SK-N-SH (cell line): ENCODE measurements at regions not wholly inside any gene's neighbourhood (a gene's known extent, or its start where the extent isn't known, plus 50 kb on each side); places are given as distances from the start of the nearest gene placed in this dataset.

ENCODE experiments used
- CTCF ChIA-PET: fragments of 300-600, 350-600 bp; formaldehyde crosslinking; extraction: SDS; loops from one replicate; lab custom pipeline; 2021; lab: Yijun Ruan, JAX
- POLR2A ChIA-PET: fragments of 350-600 bp; sonication (Branson Sonifier 250); formaldehyde crosslinking; extraction: SDS; loops from one replicate; lab custom pipeline; 2020; ENCODE audit warnings: antibody characterized with exemption, inconsistent platforms; lab: Yijun Ruan, JAX
- DNase-seq: peaks from one replicate; pipeline ENCODE4 v3.0.0; 2012
- H2AFZ ChIP-seq: fragments of 200-600 bp; sonication (generic); 2 replicates; pipeline ENCODE4 v1.8.1; 2016; ENCODE audit warnings: antibody characterized with exemption, mild to moderate bottlenecking, low read depth
- H3F3A ChIP-seq: fragments of 200-600 bp; sonication (generic); replicated peaks from 2 replicates; pipeline ENCODE3; 2016; ENCODE audit warnings: antibody characterized with exemption, mild to moderate bottlenecking; ENCODE audit not compliant: insufficient read depth
- H3K27ac ChIP-seq, 2 experiments: fragments of 200-500 bp in 1 of 2; fragments of 200-600 bp in 1 of 2; sonication (Bioruptor generic) in 1 of 2; sonication (generic), shearing (Covaris generic) in 1 of 2; 2 replicates each; pipeline versions ENCODE4 v1.5.1 to v1.6.1; 2014 to 2016; ENCODE audit warnings: low read depth in 2 of 2, inconsistent platforms in 1 of 2, low read length in 1 of 2, mild to moderate bottlenecking in 1 of 2, mixed read lengths in 1 of 2
- H3K27me3 ChIP-seq: fragments of 200-600 bp; sonication (generic), shearing (Covaris generic); 2 replicates; pipeline ENCODE4 v1.6.1; 2016; ENCODE audit warnings: mixed run types; ENCODE audit not compliant: insufficient read depth
- H3K36me3 ChIP-seq, 2 experiments: fragments of 200-500 bp in 1 of 2; fragments of 200-600 bp in 1 of 2; sonication (Bioruptor generic) in 1 of 2; sonication (generic) in 1 of 2; replicated peaks in 1 of 2; 2 replicates each; pipeline versions ENCODE3 to v1.5.1; 2014 to 2016; ENCODE audit warnings: low read length in 1 of 2, mild to moderate bottlenecking in 1 of 2; ENCODE audit not compliant: insufficient read depth in 2 of 2, control insufficient read depth in 1 of 2
- H3K4me1 ChIP-seq, 2 experiments: fragments of 200-500 bp in 1 of 2; fragments of 200-600 bp in 1 of 2; sonication (Bioruptor generic) in 1 of 2; sonication (generic), shearing (Covaris generic) in 1 of 2; 2 replicates each; pipeline versions ENCODE4 v1.5.1 to v1.6.1; 2014 to 2016; ENCODE audit warnings: low read depth in 1 of 2, low read length in 1 of 2, mixed run types in 1 of 2; ENCODE audit not compliant: insufficient read depth in 2 of 2, control insufficient read depth in 1 of 2
- H3K4me2 ChIP-seq: fragments of 200-600 bp; sonication (generic), shearing (Covaris generic); 2 replicates; pipeline ENCODE4 v1.6.1; 2017; ENCODE audit warnings: mixed run types
- H3K4me3 ChIP-seq, 2 experiments: fragments of 200-500 bp in 1 of 2; fragments of 200-600 bp in 1 of 2; sonication (Bioruptor generic) in 1 of 2; sonication (generic), shearing (Covaris generic) in 1 of 2; 2 replicates each; pipeline versions ENCODE4 v1.5.1 to v1.8.1; 2014 to 2016; ENCODE audit warnings: low read depth in 2 of 2, inconsistent platforms in 1 of 2, low read length in 1 of 2, mild to moderate bottlenecking in 1 of 2, mixed read lengths in 1 of 2, moderate library complexity in 1 of 2
- H3K79me2 ChIP-seq: fragments of 200-600 bp; sonication (generic); 2 replicates; pipeline ENCODE4 v1.8.1; 2017; ENCODE audit warnings: mild to moderate bottlenecking; ENCODE audit not compliant: insufficient read depth
- H3K9ac ChIP-seq: fragments of 200-600 bp; sonication (generic); 2 replicates; pipeline ENCODE4 v1.6.1; 2017; ENCODE audit warnings: mixed run types
- H3K9me2 ChIP-seq: fragments of 200-600 bp; sonication (generic); 2 replicates; pipeline ENCODE4 v1.6.1; 2017; ENCODE audit warnings: mixed run types
- H3K9me3 ChIP-seq: fragments of 200-600 bp; sonication (generic); 2 replicates; pipeline ENCODE4 v1.6.1; 2017; ENCODE audit warnings: mixed run types, mild to moderate bottlenecking, moderate library complexity
- H4K20me1 ChIP-seq: fragments of 200-600 bp; sonication (generic); 2 replicates; pipeline ENCODE4 v1.6.1; 2017; ENCODE audit warnings: mild to moderate bottlenecking, mixed run types; ENCODE audit not compliant: insufficient read depth
- ELF1 ChIP-seq: IDR thresholded peaks from 2 replicates; pipeline ENCODE4 v1.4.0; 2012
- FOSL2 ChIP-seq: IDR thresholded peaks from 2 replicates; pipeline ENCODE4 v1.4.0; 2012; ENCODE audit warnings: low read depth, mild to moderate bottlenecking, moderate library complexity, borderline replicate concordance
- POLR2AphosphoS5 ChIP-seq: IDR thresholded peaks from 2 replicates; pipeline ENCODE4 v1.6.1; 2012; ENCODE audit warnings: low read depth, low read length
- RAD21 ChIP-seq: IDR thresholded peaks from 2 replicates; pipeline ENCODE4 v1.6.1; 2012; ENCODE audit warnings: mild to moderate bottlenecking, low read length
- SIN3A ChIP-seq: IDR thresholded peaks from 2 replicates; pipeline ENCODE4 v1.6.1; 2012; ENCODE audit warnings: low read depth, mild to moderate bottlenecking, low read length, moderate library complexity, borderline replicate concordance
- WGBS: methylation state at CpG from one replicate; pipeline ENCODE4 v1.1.6; 2017; ENCODE audit warnings: low lambda C conversion rate; 5-methylcytosine and 5-hydroxymethylcytosine counted together
- TF ChIP-seq, protein P1 (sequence below): fragments of 200-600 bp; sonication (generic); IDR thresholded peaks from 2 replicates; pipeline ENCODE4 v1.6.1; 2017; ENCODE audit warnings: antibody characterized with exemption, mild to moderate bottlenecking, moderate library complexity
- TF ChIP-seq, protein P2 (sequence below): IDR thresholded peaks from 2 replicates; pipeline ENCODE4; 2012

DNA sequence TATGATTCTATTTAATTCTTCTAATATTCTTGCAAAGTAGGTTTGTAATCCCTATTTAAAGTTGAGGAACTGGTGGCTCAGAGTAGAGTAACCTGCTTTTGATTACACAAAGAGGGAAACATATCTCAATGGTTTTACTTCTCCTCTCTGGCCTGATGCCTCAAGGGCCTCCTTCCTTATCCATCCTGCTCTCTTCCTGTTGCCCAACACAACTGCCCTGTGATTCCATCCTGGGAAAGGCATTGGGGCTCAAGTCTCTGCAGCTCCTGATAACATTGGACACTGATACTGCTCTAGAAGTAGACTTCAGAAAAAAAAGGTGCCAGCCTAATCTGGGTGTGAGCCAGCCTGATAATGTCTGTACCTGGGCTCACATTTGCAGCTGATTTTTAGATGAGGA is 75.8 kb downstream of the RDH14 start:
- POLR2A ChIA-PET = no interaction called here
- Histone ChIP-seq H2AFZ (no peak overlapping the region), H3K27ac (no peak overlapping the region), H3K4me2 (no peak overlapping the region), H3K4me3 (no peak overlapping the region), H3K79me2 (no peaks in the 10 kb centered on the region), H3K9ac (no peak overlapping the region), H3K36me3 (no peaks in the 10 kb centered on the region), H3K4me1 (peaks cover 0 to 6% of the 10 kb centered on the region in 2 experiments; a peak in 1 of 4 replicates), H4K20me1 (no peaks in the 10 kb centered on the region), H3K9me2 (no peaks in the 10 kb centered on the region), H3K9me3 (no peaks in the 10 kb centered on the region), H3F3A (no peaks in the 10 kb centered on the region), H3K27me3 (no peaks in the 10 kb centered on the region)
- no peak for DNase-seq
- no peak for TF ChIP-seq POLR2AphosphoS5
- CTCF ChIA-PET = interaction anchor here (0.9 kb wide), 1 partner anchor 36 kb away, joined by 3 read pairs; no protein-coding TSS in a partner anchor

DNA sequence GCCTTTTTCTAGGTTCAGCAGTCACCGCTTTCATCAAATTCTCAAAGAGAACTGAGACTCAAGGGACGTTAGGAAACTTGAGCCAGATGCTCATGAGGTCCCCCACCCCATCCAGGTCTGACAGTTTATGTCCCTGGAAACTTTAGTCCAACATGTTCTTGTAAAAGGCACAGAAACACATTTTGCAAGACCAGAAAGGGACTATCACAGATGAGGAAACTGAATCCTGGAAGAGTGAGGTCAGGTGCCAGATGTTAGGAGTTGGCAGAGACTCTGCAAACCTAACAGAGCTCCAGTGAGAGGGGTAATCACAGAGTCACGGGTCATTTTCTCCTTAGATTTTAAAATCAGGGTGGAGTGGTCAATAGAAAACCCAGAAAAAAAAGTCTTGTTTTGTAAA is 76.6 kb downstream of the RDH14 start:
- DNase-seq = no peak

DNA sequence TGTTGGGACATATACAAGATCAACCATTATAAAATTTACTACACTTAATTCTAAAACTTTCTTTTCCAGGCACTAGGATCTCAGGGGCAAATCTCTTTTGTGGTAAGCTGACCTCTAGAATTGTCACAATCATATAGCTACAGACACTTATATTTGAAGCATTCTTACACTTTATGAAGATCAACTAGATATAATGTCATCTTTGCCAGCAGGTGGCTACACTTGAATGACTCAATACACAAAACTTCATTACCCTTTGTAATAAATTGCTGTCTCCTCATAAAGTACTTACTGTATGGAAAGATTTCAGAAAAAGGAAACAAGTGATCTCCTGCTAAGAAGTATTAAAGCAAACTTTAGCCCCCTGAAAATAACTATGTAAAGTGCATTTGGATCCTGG is 77.8 kb downstream of the RDH14 start:
- H3K4me3 ChIP-seq = no peak overlapping the region
- ChIA-PET POLR2A (no interaction called here), CTCF (interaction anchor here (1.0 kb wide), 1 partner anchor 44 kb away, joined by 3 read pairs; no protein-coding TSS in a partner anchor)
- TF ChIP-seq, protein P1, sequence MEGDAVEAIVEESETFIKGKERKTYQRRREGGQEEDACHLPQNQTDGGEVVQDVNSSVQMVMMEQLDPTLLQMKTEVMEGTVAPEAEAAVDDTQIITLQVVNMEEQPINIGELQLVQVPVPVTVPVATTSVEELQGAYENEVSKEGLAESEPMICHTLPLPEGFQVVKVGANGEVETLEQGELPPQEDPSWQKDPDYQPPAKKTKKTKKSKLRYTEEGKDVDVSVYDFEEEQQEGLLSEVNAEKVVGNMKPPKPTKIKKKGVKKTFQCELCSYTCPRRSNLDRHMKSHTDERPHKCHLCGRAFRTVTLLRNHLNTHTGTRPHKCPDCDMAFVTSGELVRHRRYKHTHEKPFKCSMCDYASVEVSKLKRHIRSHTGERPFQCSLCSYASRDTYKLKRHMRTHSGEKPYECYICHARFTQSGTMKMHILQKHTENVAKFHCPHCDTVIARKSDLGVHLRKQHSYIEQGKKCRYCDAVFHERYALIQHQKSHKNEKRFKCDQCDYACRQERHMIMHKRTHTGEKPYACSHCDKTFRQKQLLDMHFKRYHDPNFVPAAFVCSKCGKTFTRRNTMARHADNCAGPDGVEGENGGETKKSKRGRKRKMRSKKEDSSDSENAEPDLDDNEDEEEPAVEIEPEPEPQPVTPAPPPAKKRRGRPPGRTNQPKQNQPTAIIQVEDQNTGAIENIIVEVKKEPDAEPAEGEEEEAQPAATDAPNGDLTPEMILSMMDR = peak; percentile 29
- peak; percentile 10; the same call in 1 of the 2 replicates for TF ChIP-seq RAD21
- no peak for TF ChIP-seq SIN3A
- peak; percentile 14; the same call in 1 of the 2 replicates for TF ChIP-seq FOSL2
- no peaks in the 10 kb centered on the region for H3K9me3 ChIP-seq
- H3K36me3 ChIP-seq = no peaks in the 10 kb centered on the region
- H3K9me2 ChIP-seq = no peaks in the 10 kb centered on the region
- no peaks in the 10 kb centered on the region for H3K27me3 ChIP-seq
- H3K4me2 ChIP-seq = no peak overlapping the region
- H3K27ac ChIP-seq = no peak overlapping the region
- H3K9ac ChIP-seq = no peak overlapping the region
- H3K4me1 ChIP-seq = peaks cover 0 to 9% of the 10 kb centered on the region in 2 experiments; a peak in 2 of 4 replicates
- no peaks in the 10 kb centered on the region for H3F3A ChIP-seq
- no peak overlapping the region for H2AFZ ChIP-seq
- no peaks in the 10 kb centered on the region for H3K79me2 ChIP-seq
- H4K20me1 ChIP-seq = no peaks in the 10 kb centered on the region
- no peak for DNase-seq

More for the DNA sequence above, 76.6 kb downstream of the RDH14 start:
- ChIA-PET POLR2A (no interaction called here), CTCF (interaction anchor here (0.6 kb wide), 1 partner anchor 815 kb away, joined by 3 read pairs; no protein-coding TSS in a partner anchor)
- Histone ChIP-seq H3K9me3 (no peaks in the 10 kb centered on the region), H3K4me1 (peaks cover 0 to 9% of the 10 kb centered on the region in 2 experiments; a peak in 2 of 4 replicates), H3K9ac (no peak overlapping the region), H3K79me2 (no peaks in the 10 kb centered on the region), H3K27ac (no peak overlapping the region), H2AFZ (no peak overlapping the region), H4K20me1 (no peaks in the 10 kb centered on the region), H3F3A (no peaks in the 10 kb centered on the region), H3K36me3 (no peaks in the 10 kb centered on the region), H3K4me2 (no peak overlapping the region), H3K4me3 (no peak overlapping the region), H3K27me3 (no peaks in the 10 kb centered on the region), H3K9me2 (no peaks in the 10 kb centered on the region)
- TF ChIP-seq, protein P2, sequence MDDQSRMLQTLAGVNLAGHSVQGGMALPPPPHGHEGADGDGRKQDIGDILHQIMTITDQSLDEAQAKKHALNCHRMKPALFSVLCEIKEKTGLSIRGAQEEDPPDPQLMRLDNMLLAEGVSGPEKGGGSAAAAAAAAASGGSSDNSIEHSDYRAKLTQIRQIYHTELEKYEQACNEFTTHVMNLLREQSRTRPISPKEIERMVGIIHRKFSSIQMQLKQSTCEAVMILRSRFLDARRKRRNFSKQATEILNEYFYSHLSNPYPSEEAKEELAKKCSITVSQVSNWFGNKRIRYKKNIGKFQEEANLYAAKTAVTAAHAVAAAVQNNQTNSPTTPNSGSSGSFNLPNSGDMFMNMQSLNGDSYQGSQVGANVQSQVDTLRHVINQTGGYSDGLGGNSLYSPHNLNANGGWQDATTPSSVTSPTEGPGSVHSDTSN = no peak
- TF ChIP-seq ELF1 = no peak
- 60% methylated on average over 3 of the region's 3 CpGs for WGBS
